ENCODE measurements at regions not wholly inside any gene's neighbourhood (a gene's known extent, or its start where the extent isn't known, plus 50 kb on each side); places are given as distances from the start of the nearest gene placed in this dataset.

- TF ChIP-seq CTCF (IDR thresholded peaks at IDR 0.05) = no peak
- no peak for TF ChIP-seq POLR2A (IDR thresholded peaks at IDR 0.05)
These were observed 280.6 kb upstream of the SFSWAP start for GRCh38 chr12:131430158-131430742.
